Hepatic stellate cell (primary cell): ENCODE measurements at regions not wholly inside any gene's neighbourhood (a gene's known extent, or its start where the extent isn't known, plus 50 kb on each side); places are given as distances from the start of the nearest gene placed in this dataset.
"Not testable (repeated sequence)": the region's sequence is repeated elsewhere in the genome, so short reads cannot be mapped to it uniquely, and the experiment has no call there.

Source experiments
- DNase-seq: peaks from one replicate; pipeline ENCODE4 v3.0.0; 2011; ENCODE audit warnings: low spot score

DNA sequence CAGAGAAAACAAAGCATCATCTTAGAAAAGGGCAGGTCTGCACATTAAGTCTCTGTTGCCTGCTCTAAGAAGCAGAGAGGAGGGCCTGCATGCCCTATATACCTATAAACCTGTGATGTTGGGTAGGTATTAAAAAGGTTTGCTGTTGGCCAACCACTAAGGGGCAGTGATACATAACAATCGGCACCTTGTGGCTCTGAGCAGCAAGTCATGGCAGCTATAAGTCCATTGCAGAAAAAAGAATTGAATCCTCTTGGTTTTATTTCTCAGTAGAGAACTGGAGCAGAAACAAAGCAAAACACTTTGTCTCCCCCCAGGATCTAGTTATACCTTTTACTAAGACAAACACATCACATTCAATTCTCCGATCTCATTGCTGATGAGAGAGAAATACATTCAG is 1364.4 kb downstream of the STIM2 start:
- peak; percentile 8 for DNase-seq

DNA sequence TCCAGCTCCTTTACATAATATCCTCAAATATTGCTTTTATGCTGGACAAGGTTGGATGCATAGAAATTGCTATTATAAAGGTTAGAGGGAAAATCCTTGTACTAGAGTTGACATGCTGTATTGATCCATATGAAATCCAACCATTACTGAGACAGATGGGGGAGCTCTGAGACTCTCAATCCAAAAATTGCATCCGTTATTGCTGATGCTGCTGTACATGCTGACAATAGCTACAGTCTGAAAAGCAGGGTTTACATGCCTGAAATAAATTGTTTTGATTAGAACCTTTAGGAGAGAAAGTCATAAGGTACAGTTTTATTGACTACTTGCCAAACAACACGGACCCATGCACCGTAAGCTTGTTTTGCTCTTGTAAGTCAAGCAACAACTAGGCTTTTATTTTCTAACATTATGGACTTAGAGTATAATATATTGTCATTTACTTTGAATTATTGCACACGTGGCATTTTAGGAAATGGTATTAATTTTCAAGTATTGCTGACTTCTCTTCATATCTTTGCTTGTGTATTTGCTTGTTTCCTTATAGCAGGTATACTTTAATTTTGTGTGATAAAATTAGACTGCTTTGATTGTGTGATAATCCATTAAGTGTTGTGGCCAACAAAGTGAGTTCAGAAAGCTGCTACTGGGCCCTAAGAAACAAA is 1365.2 kb downstream of the STIM2 start:
- no peak for DNase-seq

DNA sequence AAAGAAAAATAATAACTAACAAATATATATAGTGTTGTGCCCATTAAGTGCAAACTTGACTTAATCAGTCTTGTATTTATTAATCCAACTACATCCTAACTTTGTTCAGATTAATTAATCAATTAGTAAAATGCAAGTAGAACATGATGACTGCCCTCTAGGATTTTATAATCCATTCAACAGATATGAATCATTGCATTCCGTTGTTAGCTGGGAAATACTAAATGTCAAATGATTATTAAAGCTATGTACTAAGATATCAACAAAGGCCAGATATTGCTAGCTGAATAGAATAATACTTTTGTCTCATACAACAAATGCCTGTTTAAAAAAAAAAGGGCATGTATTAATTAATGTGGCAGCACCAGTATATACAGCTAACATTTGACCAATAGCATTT is 1366.3 kb downstream of the STIM2 start:
- no peak for DNase-seq

DNA sequence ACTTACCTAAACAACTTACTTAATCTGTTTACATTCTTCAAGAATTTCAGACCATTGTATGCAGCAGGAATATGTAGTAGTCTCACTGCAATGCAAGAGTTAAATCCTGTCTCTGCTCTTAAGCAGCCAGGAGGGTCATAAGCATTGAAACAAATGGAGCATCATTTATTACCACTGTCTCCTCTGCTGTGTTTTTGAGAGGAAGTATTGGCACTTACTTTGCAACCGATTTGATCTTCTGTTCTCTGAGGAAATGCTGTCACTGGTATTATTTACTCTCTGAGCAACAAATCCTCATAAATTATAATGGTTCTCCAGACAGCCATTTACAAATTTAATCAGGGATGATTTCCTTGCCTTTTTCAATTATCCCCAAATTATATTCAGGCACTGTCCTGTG is 1367.1 kb downstream of the STIM2 start:
- DNase-seq: no peak

DNA sequence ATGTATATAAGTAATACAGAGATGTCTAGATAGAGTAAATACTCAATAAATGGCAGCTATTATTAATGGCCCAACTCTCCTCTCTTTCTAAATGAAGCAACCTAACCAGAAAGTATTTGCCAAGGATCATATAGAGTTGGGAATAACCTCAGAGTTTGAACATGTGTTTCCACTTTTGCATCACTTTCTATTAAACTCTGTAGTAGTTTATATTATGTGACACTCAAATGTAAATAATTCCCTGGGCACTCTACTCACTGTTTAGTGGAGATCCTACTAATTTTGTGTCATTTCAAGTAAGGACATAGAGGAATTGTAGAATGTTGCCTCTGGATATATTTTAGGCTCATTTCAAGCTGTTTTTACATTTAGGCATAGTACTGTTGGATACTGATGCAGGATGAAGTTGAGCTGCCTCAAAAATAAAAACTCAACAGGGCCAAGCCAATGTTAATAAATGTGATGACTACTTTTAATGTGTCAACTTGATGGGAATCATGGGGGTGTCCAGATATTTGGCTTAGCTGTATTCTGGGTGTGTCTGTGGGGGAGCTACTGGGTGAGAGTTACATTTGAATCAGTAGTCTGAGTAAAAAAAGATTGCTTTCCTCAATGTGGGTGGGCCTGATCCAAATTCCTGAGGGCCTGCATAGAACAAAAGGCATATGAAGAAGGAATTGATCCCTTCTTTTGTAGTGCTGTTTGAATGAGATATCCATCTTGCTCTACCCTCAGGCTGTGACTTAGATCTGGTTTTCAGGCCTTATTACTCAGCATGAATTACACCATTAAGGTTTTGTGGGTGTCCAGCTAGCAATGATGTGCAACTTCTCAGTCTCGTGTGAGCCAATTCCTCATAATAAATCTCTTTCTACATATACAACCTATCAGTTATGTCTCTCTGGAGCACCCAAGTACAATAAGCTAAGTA is 1368.2 kb downstream of the STIM2 start:
- no peak for DNase-seq

DNA sequence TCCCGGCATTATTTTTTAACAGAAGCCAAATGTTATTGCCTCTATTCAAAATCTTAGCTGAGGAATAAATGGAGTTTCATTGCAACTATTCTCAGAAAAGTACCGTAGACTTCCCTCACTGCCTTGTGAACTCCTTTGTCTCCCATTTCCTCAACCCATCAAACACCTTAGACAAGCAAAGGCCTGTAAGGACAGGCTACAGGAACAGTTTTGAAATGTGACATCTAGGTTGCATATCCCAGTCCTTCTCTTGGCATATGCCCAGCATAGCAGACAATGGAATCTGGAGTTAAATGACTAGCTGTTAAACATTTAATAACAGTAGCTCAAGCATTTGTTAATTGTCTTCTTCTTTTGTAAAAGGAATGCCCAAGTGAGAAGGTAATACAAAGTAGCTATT is 1371.7 kb downstream of the STIM2 start:
- DNase-seq: no peak

DNA sequence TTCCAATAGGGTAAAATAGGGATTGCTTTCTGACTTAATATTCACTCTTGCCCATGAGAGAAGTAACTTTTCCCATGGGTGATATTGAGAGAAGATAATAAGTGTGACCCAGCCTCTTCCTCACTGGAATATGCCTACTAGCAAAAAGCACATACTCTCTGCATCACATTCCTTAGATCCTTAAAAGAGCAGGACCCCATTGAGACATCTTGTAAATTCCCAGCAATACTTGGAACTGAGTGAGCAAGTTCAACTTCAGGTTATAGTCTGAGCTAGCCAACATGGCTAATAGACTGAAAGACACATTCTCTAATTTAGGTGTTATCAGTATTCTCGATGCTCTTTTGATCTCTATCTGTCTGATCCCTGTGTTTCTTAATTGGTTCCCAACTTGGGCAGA is 1372.3 kb downstream of the STIM2 start:
- DNase-seq: no peak

DNA sequence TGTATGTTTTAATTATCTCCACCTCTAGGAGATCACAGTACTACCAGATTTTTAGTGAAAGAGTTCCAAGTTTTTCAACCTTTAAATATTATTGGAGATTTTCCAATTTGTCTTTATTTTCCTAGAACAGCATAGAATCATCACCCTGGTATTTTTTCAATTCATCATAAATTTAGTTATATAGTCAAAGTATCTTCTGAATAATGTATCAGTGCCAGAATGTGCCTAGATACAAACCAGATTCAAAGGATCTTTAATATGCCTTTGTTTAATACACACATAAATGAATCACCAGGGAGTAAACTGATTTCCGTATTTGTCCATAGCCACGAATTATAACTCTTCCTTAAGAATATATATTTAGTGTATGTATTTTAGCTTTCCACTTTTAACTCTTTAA is 1373.1 kb downstream of the STIM2 start:
- no peak for DNase-seq

DNA sequence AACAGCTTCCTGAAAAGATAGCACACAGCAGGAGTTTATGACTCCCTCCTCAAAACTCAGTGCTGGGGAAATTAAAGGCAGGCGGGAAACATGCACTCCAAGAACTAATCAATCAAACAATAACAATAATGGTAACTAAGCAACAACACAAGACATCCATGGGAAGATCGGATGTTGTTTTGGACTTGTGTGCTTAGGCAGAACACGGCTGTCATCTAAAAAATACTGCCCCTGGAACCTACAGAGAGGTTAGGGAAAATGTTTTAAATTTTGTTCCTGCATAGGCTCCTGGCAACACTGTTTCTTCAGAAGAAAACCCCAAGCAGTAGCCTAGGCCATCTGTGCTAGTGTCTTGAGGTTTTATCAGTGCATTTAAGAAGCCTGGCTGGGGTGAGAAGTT is 1378.2 kb downstream of the STIM2 start:
- no peak for DNase-seq

DNA sequence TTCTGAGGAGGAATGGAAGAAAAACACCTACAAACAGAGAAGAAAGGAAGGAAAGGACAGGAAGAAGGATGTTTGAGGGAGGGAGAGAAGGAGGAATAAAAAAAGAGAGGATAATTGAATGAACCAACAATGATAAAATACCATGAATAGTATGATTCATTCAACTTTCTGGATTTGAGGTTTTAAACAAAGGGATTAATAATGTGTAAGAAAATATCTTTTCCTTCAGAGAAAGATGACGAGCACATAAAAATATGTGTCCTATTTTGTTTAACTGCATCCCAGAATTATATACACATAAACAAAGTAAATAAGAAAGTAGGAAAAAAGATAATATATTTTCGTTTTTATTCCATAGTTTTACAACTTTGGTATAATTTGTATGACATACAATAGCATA is 1380.4 kb downstream of the STIM2 start:
- no peak for DNase-seq

DNA sequence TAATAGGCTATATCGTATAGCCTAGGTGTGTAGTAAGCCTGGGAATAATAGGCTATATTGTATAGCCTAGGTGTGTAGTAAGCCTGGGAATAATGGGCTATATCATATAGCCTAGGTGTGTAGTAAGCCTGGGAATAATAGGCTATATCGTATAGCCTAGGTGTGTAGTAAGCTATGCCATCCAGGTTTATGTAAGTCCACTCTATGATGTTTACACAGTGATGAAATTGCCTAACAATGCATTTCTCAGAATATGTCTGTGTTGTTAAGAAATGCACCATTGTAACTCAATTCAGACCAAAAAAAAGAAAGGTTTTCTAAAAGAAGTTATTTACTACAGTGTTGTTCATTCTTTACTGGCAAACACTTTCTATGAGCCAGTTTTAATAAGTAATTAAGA is 1387.2 kb downstream of the STIM2 start:
- no peak for DNase-seq

DNA sequence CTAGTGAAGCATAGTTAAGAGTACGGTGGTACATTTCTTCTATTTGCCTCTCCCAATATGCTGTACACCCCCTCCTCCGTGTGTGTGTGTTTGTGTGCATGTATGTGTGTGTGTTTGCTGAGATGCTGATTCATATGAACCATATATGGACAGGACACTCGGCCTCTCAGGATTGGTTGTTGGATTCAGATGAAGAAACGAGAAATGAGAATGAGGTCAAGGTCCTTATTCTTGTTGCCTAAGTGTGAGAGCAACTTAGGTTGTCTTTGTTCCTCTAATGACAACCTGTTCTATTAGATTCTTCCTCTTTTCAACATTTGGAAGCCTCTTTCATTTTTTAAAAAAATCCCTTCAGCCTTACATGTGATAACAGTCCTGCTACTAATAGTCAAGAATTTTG is 1387.6 kb downstream of the STIM2 start:
- DNase-seq: no peak

DNA sequence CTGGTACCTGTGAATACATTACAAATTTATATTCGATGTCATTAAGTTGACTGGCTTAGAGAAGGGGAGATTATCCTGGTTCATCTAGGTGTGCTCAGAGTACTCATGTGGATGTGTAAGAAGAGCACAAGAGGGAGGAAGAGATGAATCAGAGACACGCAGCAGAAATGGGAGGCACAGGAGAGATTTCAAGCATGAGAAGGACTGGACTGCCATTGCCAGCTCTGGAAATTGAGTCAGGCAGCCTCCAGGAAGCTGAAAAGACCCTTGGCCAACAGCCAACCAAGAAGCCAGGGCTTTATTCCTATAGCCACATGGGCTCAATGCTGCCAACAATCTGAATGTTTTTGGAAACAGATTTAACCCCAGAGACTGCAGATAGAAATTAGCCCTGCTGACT is 1390.0 kb downstream of the STIM2 start:
- DNase-seq: no peak

DNA sequence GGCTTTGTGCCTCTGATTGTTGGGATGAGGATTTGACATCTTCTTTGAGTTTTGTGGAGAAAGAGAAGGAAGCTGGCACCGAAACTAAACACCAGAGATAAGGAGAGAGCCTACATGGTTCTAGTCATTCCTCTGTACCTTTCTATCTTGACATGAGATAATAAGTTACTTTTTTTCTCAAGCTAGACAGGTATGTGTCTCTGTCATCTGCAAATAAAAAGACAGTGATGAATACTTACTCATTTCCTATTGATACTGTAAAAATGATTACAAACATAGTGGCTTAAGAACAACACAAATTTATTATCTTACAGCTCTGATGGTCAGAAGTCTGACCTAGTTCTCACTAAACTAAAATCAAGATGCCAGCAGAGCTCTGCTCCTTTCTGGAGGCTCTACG is 1391.2 kb downstream of the STIM2 start:
- DNase-seq: no peak

DNA sequence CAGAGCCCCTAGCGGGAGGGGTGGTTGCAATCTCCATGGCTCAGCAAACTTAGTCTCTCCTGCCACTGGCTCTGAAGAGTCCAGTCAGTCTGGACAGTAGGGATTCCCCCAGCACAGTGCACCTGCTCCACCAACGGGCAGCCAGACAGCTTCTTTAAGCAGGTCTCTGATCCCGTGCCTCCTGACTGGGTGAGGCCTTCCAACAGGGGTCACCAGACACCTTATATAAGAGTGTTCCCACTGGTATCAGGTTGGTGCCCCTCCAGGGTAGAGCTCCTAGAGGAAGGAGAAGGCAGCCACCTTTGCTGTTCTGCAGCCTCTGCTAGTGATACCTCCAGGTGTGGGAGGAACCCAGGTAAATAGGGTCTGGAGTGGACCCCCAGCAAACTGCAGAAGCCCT is 1393.4 kb downstream of the STIM2 start:
- DNase-seq: no peak

DNA sequence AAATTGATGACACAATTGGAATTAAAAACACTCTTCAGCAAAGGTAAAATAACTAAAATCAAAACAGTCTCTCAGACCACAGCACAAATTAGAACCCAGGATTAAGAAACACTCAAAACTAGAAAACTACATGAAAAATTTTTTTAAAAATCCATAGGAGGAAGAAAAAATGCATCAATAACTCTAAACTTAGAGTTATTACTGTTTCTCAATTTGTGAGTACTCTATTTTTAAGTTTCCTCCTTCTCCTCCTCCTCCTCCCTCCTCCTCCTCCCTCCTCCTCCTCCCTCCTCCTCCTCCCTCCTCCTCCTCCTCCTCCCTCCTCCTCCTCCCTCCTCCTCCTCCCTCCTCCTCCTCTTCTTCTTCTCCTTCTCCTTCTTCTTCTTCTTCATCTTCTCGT is 1395.7 kb downstream of the STIM2 start:
- DNase-seq: no peak

DNA sequence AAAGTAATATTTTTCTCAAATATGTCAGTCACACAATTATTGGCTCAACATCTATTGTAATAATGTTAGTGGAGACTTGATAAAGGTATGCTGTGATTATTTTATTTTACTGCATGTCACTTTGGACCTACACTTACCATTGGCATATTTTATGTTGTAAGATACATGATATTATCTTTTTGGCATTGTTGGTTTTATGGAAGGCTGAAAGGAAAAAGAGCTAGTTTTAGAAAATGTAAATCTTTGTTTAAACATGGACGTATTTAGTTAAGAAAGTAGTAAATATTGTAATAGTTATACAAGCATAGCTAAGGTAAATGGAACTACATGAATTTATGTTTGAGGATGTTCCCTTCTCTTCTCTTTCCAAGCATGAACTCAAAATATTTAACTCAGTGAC is 1399.3 kb downstream of the STIM2 start:
- no peak for DNase-seq

DNA sequence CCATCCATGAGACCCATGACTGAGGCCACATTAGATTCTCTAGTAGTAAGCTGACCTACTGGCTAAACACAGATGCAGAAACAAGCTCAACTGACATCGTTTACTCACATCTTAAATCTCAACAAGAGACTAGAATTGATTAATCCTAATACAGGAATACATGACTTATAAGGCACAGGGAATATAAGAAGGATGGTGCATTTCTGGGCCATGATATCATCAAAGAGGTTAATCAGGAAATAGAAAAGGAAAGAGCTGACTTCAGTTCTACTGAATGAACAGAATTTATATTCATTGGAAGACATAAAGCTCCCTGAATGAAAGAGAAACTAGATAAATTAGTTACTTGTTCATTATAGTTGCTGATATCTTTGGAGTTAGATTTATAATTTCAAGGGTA is 1406.5 kb downstream of the STIM2 start:
- no peak for DNase-seq

DNA sequence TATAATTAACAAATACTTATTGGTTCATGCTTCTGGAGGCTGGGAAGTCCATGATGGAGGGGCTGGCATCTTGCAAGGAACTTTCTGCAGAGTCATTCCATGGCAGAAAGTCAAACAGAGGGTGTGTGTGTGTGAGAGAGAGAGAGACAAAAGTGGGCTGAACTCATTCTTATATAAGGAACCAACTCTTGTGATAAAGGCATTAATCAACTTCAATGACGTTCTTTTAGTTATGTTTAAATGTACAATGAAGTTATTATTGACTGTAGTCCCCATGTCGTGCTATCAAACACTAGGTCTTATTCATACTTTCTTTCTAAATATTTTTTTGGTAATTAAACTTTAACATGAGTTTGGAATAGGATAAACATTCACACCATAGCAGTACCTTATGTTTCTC is 1408.8 kb downstream of the STIM2 start:
- no peak for DNase-seq

DNA sequence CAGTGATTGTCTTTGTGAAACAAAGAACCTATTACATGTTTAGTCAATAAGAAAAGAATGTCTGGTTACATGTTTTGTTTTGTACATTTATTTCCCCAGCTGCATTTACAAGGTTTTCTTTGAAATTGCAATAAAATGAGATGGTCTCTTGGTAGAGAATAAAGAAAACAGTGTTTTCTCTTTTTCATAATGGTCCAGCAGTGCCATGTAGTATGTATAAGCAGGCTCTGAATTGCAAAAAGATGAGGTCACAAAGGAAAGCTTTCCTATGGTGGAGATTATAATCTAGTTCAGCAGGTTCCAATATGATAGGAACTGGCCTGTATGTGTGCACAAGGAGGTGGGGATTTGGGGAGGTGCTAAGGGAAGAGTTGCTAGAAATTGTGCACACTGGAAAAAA is 1417.3 kb downstream of the STIM2 start:
- no peak for DNase-seq

DNA sequence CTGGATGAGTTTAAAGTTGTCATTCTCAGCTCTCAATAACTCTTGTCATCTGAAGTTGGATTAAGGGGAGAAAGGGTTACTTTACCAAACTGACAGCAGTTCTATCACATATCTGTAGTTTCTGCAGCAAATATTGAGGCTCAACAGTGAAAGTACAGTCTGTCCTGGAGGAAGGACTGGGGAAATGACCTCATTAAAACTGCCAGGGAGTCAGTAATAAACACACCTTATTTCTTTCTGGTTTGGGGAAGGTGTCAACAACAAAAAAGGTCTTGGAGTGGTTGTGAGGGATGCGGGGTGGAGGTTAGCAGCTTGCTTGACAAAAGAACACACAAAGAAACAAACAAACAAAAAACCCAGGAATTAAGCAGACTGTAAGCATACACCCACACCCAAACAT is 1418.0 kb downstream of the STIM2 start:
- no peak for DNase-seq

DNA sequence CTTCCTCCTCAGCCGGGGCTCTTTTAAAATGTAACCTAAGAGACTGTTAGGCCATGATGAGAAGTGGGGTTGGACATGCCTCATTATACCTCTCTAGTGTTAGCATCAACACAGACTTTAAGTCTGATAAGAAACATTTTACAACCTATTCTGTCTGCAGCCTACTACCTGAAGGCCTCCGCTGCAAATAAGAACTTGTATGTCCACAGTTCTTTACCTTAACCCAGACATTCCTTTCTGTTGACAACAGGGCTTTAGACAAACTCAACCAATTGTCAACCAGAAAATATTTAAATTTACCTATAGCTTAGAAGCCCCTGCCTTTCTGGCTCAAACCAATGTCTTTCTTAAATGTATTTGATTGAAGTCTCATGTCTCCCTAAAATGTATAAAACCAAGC is 1418.6 kb downstream of the STIM2 start:
- DNase-seq: no peak

DNA sequence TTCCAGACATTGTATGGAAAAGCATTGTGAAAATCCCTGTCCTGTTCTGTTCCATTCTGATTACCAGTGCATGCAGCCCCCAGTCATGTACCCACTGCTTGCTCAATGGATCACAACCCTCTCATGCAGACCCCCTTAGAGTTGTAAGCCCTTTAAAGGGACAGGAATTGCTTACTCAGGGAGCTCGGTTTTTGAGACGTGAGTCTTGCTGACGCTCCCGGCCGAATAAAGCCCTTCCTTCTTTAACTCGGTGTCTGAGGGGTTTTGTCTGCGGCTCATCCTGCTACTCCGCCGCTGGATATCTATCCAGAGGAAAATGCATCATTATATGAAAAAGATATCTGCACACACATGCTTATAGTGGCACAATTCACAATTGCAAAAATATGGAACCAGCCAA is 1425.6 kb downstream of the STIM2 start:
- not testable (repeated sequence) for DNase-seq

DNA sequence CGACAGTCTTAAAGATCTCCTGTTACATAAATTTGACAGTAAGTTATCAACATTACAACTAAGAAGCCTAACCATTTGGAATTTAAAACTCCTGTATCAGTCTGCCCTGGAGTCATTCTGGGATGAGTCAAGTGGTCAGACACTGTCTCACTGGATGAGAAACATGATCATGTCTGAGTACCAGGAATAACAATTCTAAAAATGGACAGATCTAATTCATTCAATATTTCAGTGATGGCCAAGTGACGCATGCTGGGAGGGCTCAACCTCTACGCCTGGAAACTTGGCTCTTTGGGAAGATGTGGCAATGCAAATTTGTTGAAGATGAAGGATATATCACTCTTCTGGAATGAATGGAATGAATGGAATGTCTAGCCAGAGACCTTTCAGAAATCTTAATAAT is 1427.2 kb downstream of the STIM2 start:
- DNase-seq: peak; percentile 57
